ENCODE measurements at regions not wholly inside any gene's neighbourhood (a gene's known extent, or its start where the extent isn't known, plus 50 kb on each side); places are given as distances from the start of the nearest gene placed in this dataset.
"Not testable (repeated sequence)": the region's sequence is repeated elsewhere in the genome, so short reads cannot be mapped to it uniquely, and the experiment has no call there.

DNA sequence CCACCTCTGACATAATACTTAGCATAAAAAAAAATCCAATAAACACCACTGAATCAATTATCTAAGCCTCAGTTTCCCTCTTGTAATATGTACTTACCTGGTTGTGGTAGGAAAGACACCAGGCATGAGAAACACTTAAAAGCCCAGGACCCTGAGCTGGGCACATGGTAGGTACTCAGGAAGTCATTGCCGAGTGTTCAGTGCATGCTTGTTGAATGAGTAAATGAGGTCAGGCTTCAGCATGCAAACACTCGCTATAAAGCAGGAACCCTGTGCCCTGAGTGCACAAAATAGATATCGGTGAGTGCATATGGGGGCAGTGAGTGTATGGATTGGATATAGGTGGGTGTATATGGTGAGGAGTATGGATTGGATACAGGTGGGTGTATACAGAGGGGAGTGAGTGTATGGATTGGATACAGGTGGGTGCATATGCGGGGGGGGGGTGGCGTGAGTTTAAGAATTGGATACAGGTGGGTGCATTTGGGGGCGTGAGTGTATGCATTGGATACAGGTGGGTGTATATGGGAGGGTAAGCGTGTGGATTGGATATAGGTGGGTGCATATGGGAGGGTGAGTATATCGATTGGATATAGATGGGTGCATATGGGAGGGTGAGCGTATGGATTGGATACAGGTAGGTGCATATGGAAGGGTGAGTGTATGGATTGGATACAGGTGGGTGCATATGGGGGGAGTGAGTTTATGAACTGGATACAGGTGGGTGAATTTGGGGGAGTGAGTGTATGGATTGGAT is 194.3 kb upstream of the MSX2 start:
- DNase-seq, result no peak

GRCh38 chr5:174531782-174532191 is 192.6 kb upstream of the MSX2 start:
- no peak for DNase-seq

DNA sequence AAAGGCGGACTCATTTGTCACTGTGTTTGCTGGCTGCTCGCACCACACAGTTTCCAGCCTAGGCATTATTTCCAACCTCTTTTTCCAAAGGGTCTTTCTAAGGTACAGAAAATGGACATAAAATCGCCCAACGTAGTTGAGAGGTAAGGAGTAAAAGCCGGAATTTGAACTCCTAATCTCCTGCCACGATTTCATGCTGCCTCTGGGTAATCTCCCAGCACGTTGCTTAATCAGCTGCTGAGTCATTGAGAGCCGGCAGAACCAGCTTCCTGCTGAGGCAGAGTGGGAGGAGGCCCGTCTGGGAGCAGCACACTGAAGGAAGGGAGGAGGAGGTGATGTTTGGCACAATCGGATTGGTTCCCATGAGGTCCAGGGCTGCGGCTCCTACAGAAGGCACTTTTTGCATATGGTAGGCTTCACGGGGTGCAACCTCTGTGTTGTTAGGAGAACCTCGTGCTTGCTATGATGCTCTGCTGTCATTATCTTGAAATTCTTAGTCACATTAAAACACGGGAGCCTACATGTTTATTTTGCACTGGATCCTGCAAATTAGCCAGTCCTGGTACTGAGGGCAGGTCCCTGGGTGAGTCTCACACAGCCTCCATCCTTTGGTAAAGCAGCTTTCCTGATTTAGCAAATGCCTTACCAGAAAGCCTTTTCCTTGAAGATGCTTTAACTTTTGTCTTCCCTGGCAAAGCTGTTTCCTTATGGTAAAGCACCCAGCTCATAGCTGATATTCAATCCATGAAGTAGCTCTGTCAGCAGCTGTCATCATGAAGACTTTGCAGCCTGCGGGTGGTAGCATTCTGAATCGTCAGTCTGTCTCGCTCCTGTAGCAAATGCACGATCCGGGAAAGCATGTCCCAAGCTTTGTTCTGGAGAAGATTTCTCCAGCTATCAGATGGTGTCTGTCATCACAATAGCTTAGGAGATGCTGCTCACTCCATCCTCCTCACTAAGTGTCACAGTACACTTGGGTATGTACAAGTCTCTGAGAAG is 191.6 kb upstream of the MSX2 start:
- no peak for DNase-seq

GRCh38 chr5:174533751-174534241 is 190.6 kb upstream of the MSX2 start:
- DNase-seq, result no peak

GRCh38 chr5:174535669-174536068 is 188.7 kb upstream of the MSX2 start:
- no peak for DNase-seq

DNA sequence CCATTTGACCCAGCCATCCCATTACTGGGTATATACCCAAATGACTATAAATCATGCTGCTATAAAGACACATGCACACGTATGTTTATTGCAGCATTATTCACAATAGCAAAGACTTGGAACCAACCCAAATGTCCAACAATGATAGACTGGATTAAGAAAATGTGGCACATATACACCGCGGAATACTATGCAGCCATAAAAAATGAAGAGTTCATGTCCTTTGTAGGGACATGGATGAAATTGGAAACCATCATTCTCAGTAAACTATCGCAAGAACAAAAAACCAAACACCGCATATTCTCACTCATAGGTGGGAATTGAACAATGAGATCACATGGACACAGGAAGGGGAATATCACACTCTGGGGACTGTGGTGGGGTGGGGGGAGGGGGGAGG is 184.6 kb upstream of the MSX2 start:
- not testable (repeated sequence) for DNase-seq

DNA sequence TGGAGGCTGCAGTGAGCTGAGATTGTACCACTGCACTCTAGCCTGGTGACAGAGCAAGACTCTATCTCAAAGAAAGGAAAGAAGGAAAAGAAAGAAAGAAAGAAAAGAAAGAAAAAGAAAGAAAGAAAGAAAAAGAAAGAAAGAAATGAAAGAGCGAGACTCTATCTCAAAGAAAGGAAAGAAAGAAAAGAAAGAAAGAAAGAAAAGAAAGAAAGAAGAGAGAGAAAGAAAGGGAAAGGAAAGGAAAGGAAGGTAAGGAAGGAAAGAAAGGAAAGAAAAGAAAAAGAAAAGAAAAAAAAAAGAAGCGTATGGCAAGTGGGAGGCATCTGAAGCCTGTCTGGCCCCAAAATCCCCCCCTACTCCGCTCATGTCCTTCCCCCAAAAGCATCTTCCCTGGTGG is 182.3 kb upstream of the MSX2 start:
- DNase-seq, result no peak

GRCh38 chr5:174542471-174542870 is 181.9 kb upstream of the MSX2 start:
- DNase-seq, result no peak

DNA sequence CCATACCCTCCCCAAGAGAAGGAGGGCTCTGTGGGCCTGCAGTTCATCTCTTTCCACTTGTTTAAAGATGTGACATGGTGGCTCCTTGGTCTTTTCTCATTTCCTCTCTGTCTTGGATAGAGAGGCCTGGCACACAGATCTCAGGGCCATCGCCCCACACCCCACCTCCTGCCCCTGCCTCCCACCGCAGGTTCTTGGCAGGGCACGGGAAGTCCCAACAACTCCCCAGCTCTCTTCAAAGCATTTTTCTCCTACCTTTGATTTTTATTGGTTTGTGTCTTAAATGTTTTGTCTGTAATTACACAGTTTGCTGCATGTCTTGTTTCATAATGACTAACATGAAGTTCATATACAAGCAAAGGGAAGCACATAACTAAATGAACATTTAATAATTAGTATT is 178.5 kb upstream of the MSX2 start:
- DNase-seq, result no peak

GRCh38 chr5:174547814-174548213 is 176.6 kb upstream of the MSX2 start:
- DNase-seq, result no peak

DNA sequence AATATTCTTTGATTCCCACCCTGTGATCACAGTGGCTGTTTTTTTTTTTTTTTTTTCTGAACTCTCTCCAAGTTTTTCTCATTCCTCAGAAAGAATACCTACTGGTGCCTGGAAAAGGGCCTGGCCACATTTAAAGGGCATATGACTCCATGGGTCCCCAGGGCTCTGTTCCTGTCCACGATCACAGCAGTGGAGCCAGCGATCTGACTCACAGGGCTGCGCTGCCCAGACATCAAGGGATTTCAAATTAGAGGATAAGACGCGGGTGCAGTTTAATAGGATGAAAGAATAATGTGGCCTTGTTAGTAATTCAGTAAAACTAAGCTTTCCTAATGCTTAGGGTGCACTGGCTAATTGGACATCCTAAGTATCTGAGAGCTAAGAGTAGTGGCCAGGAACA is 175.1 kb upstream of the MSX2 start:
- DNase-seq, result no peak

GRCh38 chr5:174550026-174550425 is 174.4 kb upstream of the MSX2 start:
- DNase-seq, result no peak

- DNase-seq, result no peak
Measured at GRCh38 chr5:174552428-174552827, 172.0 kb upstream of the MSX2 start.

GRCh38 chr5:174553556-174553955 is 170.8 kb upstream of the MSX2 start:
- DNase-seq, result no peak

DNA sequence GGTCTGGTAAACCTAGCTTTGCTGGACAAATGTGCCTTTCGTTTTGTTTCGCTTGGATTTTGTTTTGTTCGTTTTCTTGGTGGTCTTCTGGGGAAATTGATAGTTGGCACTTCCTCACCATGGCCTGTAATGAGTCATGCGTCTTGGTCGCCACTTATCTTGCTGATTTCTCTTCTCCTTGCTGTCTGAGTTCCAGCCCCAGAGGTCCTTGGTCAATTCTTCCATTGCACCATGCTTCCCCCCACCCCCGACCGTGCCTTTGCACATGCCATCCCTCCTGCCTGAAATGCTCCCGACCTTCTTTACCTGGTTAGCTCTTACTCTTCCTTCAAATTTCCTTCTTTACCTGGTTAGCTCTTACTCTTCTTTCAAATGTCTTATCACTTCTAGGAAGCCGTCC is 168.7 kb upstream of the MSX2 start:
- DNase-seq, result no peak

- no peak for DNase-seq
Measured at GRCh38 chr5:174556756-174557155, 167.6 kb upstream of the MSX2 start.

GRCh38 chr5:174558190-174558589 is 166.2 kb upstream of the MSX2 start:
- no peak for DNase-seq

- no peak for DNase-seq
Measured at GRCh38 chr5:174559141-174559540, 165.2 kb upstream of the MSX2 start.

GRCh38 chr5:174559566-174560090 is 164.8 kb upstream of the MSX2 start:
- no peak for DNase-seq

DNA sequence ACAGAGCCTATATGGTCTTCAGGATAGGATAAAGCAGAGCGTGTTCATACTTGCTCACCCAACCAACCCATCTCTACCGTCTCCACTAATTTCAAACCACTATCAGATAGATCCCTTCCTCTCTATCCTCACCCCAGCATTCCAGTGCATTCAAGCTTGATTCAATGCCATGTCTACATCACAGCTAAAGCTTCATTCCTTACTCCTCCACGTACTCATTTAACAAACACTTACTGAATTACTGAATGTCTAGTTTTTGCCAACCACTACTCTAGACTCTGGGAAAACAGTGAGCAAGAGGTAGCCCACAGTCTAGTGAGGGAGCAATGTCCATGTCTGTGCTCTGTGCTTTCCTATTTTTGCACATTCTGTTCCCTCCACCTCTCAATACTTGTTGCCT is 163.5 kb upstream of the MSX2 start:
- DNase-seq, result no peak

- DNase-seq, result not testable (repeated sequence)
Measured at GRCh38 chr5:174563040-174563439, 161.3 kb upstream of the MSX2 start.

DNA sequence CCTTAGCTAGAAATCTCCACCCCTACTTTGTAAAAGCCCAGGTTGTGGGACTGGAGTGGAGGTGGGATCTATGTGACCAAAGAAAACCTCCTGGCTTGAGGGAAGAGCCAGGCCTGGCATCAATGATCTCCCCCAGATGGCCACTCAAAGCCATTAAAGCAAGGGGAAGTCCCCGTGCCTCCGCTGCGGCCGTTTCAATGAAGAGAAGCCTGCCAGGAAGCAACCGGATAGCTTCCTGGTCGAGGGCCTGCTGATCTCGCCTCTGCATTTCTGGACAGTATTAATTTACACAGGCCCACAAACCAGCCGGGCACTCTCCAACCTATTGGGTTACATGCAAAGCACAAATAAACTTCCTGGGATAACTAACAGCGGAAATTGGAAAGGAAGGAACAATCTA is 160.5 kb upstream of the MSX2 start:
- no peak for DNase-seq

DNA sequence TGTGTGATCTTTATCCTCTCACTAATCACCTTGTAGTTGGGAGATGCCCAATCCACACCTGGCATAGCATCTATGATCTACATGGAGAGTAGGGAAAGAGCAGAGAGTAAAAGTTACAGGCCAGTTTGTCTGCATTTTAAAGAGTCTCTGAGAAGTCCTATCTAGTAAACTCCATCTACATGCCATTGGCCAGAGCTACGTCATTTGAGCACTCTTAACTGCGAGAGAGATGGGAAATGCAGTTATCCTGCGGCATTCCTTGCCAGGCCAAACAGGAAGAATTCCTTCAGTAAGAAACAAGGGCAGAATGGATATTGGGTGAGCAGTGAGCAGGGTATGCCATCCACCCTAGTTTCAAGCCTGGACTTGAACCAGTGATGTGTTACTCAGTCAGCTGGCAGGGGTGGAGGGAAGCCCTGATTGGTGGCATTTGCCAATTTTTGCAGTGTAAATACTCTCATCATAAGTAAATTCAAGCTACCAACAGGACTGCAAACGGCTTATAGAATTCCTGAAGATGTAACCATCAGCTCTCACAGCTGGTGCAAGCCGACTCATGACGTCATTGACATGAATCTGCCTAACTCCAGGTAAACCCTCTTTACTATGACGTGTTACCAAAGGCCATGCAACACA is 156.8 kb upstream of the MSX2 start:
- DNase-seq, result no peak

Data from NCI-H2171 treated with DMSO at 0.1 percent for 48 hours (cell line).